Astrocyte (in vitro differentiated cells and primary cell): ENCODE measurements at regions not wholly inside any gene's neighbourhood (a gene's known extent, or its start where the extent isn't known, plus 50 kb on each side); places are given as distances from the start of the nearest gene placed in this dataset.

Experiments
- DNase-seq: peaks from one replicate; pipeline ENCODE4 v3.0.0-alpha.2; 2010; ENCODE audit warnings: low read depth
- FAIRE-seq: peaks from 2 replicates; lab custom pipeline; 2011; peaks lifted over from hg19 to GRCh38; lab: Jason Lieb, UNC
- H2AFZ ChIP-seq: 2 replicates; pipeline ENCODE4 v1.6.0; 2012; ENCODE audit warnings: low read depth, low read length, inconsistent platforms
- H3K27ac ChIP-seq: 2 replicates; pipeline ENCODE4 v1.5.1; 2011; ENCODE audit warnings: low read depth, low read length, inconsistent platforms
- H3K27me3 ChIP-seq: 2 replicates; pipeline ENCODE4 v1.6.0; 2011; ENCODE audit warnings: low read length, inconsistent platforms; ENCODE audit not compliant: insufficient read depth
- H3K36me3 ChIP-seq: 2 replicates; pipeline ENCODE4 v1.5.1; 2011; ENCODE audit warnings: low read length, inconsistent platforms; ENCODE audit not compliant: insufficient read depth
- H3K4me1 ChIP-seq: 2 replicates; pipeline ENCODE4 v1.5.1; 2011; ENCODE audit warnings: low read length, inconsistent platforms; ENCODE audit not compliant: insufficient read depth
- H3K4me2 ChIP-seq: 2 replicates; pipeline ENCODE4 v1.6.0; 2012; ENCODE audit warnings: low read length, inconsistent platforms
- H3K4me3 ChIP-seq: 2 replicates; pipeline ENCODE4 v1.5.1; 2011; ENCODE audit warnings: low read depth, mild to moderate bottlenecking, low read length, inconsistent platforms; ENCODE audit not compliant: insufficient read depth
- H3K79me2 ChIP-seq: 2 replicates; pipeline ENCODE4 v1.6.0; 2012; ENCODE audit warnings: mild to moderate bottlenecking, low read length, inconsistent platforms; ENCODE audit not compliant: insufficient read depth
- H3K9ac ChIP-seq: 2 replicates; pipeline ENCODE4 v1.6.0; 2012; ENCODE audit warnings: mild to moderate bottlenecking, low read length, inconsistent platforms
- H3K9me3 ChIP-seq: 2 replicates; pipeline ENCODE4 v1.5.1; 2012; ENCODE audit warnings: low read depth, mild to moderate bottlenecking, low read length, inconsistent platforms; ENCODE audit not compliant: insufficient read depth
- H4K20me1 ChIP-seq: 2 replicates; pipeline ENCODE4 v1.6.0; 2012; ENCODE audit warnings: low read length, inconsistent platforms; ENCODE audit not compliant: insufficient read depth
- H3K27ac Mint-ChIP-seq: one replicate; pipeline ENCODE4 v1.8.0; 2021; ENCODE audit warnings: mild to moderate bottlenecking, mixed read lengths; ENCODE audit not compliant: unreplicated experiment
- H3K27me3 Mint-ChIP-seq: one replicate; pipeline ENCODE4 v1.8.0; 2021; ENCODE audit warnings: low read depth, mixed read lengths; ENCODE audit not compliant: unreplicated experiment
- H3K36me3 Mint-ChIP-seq: one replicate; pipeline ENCODE4 v1.8.0; 2021; ENCODE audit warnings: low read depth, mixed read lengths; ENCODE audit not compliant: unreplicated experiment
- H3K4me1 Mint-ChIP-seq: one replicate; pipeline ENCODE4 v1.8.0; 2021; ENCODE audit warnings: low read depth, mixed read lengths; ENCODE audit not compliant: unreplicated experiment
- H3K4me3 Mint-ChIP-seq: one replicate; pipeline ENCODE4 v1.8.0; 2021; ENCODE audit warnings: mild to moderate bottlenecking, moderate library complexity, mixed read lengths; ENCODE audit not compliant: unreplicated experiment
- H3K9me3 Mint-ChIP-seq: one replicate; pipeline ENCODE4 v1.8.0; 2021; ENCODE audit warnings: mild to moderate bottlenecking, mixed read lengths; ENCODE audit not compliant: unreplicated experiment
- EZH2 ChIP-seq: IDR thresholded peaks from 2 replicates; pipeline ENCODE4 v1.6.1; 2012; ENCODE audit warnings: mild to moderate bottlenecking, low read length, inconsistent platforms; ENCODE audit not compliant: insufficient read depth
- TF ChIP-seq, protein P1 (sequence below): IDR thresholded peaks from 2 replicates; pipeline ENCODE4 v1.5.1; 2011; ENCODE audit warnings: low read depth, mild to moderate bottlenecking, inconsistent platforms, low read length, moderate library complexity; ENCODE audit not compliant: insufficient read depth

DNA sequence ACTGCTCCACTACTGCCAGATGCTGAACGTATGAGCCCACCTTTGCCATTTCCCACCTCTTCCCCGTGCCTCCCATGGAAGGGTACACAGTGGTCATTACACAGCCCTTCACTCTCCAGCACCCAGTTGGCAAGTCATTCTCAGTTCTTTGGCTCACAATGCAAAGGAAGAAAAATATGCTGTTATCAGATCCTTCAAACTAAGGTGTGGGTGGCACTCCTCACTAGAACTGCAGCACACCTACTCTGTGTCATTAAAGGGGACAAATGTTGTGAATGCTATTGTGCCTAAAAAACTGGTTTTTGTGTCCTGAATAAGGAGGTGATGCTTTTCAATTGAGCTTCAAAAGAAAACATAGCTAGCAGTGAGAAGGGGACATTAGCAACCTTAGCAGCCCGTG lies 183.1 kb upstream of the SNX2 start:
- Histone ChIP-seq H3K4me3 (no peak overlapping the region), H3K9ac (no peak overlapping the region), H3K27ac (no peak overlapping the region), H3K9me3 (no peaks in the 10 kb centered on the region), H3K4me2 (no peak overlapping the region), H2AFZ (no peak overlapping the region), H3K27me3 (no peaks in the 10 kb centered on the region), H3K79me2 (no peaks in the 10 kb centered on the region), H3K36me3 (no peaks in the 10 kb centered on the region), H4K20me1 (no peaks in the 10 kb centered on the region), H3K4me1 (no peaks in the 10 kb centered on the region)
- Mint-ChIP-seq H3K4me1 (no peaks in the 10 kb centered on the region), H3K9me3 (no peaks in the 10 kb centered on the region), H3K4me3 (no peak overlapping the region), H3K36me3 (no peaks in the 10 kb centered on the region), H3K27me3 (no peaks in the 10 kb centered on the region), H3K27ac (no peak overlapping the region)
- FAIRE-seq: no peak
- no peak for DNase-seq
- TF ChIP-seq, protein P1, sequence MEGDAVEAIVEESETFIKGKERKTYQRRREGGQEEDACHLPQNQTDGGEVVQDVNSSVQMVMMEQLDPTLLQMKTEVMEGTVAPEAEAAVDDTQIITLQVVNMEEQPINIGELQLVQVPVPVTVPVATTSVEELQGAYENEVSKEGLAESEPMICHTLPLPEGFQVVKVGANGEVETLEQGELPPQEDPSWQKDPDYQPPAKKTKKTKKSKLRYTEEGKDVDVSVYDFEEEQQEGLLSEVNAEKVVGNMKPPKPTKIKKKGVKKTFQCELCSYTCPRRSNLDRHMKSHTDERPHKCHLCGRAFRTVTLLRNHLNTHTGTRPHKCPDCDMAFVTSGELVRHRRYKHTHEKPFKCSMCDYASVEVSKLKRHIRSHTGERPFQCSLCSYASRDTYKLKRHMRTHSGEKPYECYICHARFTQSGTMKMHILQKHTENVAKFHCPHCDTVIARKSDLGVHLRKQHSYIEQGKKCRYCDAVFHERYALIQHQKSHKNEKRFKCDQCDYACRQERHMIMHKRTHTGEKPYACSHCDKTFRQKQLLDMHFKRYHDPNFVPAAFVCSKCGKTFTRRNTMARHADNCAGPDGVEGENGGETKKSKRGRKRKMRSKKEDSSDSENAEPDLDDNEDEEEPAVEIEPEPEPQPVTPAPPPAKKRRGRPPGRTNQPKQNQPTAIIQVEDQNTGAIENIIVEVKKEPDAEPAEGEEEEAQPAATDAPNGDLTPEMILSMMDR: no peak

DNA sequence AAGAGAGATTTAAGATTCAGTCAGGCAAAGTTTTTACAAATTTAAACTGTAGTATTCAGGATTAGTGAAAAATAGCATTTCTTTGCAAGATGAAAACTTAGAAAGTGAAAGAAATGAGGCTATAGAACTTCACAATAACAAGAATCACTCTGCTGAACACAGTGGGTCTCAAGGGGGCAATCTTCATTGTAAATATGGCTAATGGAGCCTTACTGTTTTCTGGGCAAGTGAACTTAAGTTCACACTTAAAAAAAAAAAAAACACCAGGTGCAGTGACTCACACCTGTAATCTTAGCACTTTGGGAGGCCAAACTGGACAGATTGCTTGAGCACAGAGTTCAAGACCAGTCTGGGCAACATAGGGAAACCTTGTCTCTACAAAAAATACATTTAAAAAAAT lies 175.9 kb upstream of the SNX2 start:
- no peak overlapping the region for H3K27ac Mint-ChIP-seq
- H3K4me3 Mint-ChIP-seq: no peak overlapping the region
- peaks cover 22% of the 10 kb centered on the region for H3K9me3 Mint-ChIP-seq
- H3K9me3 ChIP-seq: peaks cover 5% of the 10 kb centered on the region
- H3K27me3 Mint-ChIP-seq: no peaks in the 10 kb centered on the region
- no peaks in the 10 kb centered on the region for H4K20me1 ChIP-seq
- H3K4me2 ChIP-seq: no peak overlapping the region
- no peak overlapping the region for H3K9ac ChIP-seq
- no peaks in the 10 kb centered on the region for H3K36me3 Mint-ChIP-seq
- DNase-seq: no peak
- no peak for FAIRE-seq
- no peaks in the 10 kb centered on the region for H3K4me1 ChIP-seq
- no peaks in the 10 kb centered on the region for H3K79me2 ChIP-seq
- H3K27me3 ChIP-seq: no peaks in the 10 kb centered on the region
- no peak overlapping the region for H3K27ac ChIP-seq
- no peaks in the 10 kb centered on the region for H3K4me1 Mint-ChIP-seq
- H3K4me3 ChIP-seq: no peak overlapping the region
- TF ChIP-seq EZH2: no peak
- TF ChIP-seq, protein P1: no peak
- H3K36me3 ChIP-seq: no peaks in the 10 kb centered on the region
- H2AFZ ChIP-seq: no peak overlapping the region

DNA sequence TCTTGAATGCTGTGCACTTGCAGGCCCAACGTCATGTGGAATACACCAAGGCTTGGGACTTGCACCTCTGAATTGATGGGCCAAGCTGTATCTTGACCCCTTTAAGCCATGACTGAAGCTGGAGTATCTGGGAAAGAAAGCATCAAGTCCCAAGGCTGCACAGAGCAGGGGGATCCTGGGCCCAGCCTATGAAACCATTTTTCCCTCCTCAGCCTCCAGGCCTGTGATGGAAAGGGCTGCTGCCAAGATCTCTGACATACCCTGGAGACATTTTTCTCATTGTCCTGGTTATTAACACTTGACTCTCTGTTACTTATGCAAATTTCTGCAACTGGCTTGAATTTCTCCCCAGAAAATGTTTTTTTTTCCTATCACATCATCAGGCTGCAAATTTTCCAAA lies 174.0 kb upstream of the SNX2 start:
- no peaks in the 10 kb centered on the region for H3K27me3 ChIP-seq
- no peak overlapping the region for H3K4me3 ChIP-seq
- H3K4me2 ChIP-seq: no peak overlapping the region
- no peak overlapping the region for H3K4me3 Mint-ChIP-seq
- H3K9ac ChIP-seq: no peak overlapping the region
- DNase-seq: no peak
- TF ChIP-seq EZH2: no peak
- TF ChIP-seq, protein P1: no peak
- H4K20me1 ChIP-seq: no peaks in the 10 kb centered on the region
- no peak overlapping the region for H3K27ac Mint-ChIP-seq
- no peaks in the 10 kb centered on the region for H3K4me1 Mint-ChIP-seq
- peaks cover 5% of the 10 kb centered on the region for H3K9me3 ChIP-seq
- no peaks in the 10 kb centered on the region for H3K36me3 Mint-ChIP-seq
- H2AFZ ChIP-seq: no peak overlapping the region
- H3K79me2 ChIP-seq: no peaks in the 10 kb centered on the region
- H3K9me3 Mint-ChIP-seq: peaks cover 22% of the 10 kb centered on the region
- no peaks in the 10 kb centered on the region for H3K4me1 ChIP-seq
- no peak for FAIRE-seq
- H3K27me3 Mint-ChIP-seq: no peaks in the 10 kb centered on the region
- no peaks in the 10 kb centered on the region for H3K36me3 ChIP-seq
- no peak overlapping the region for H3K27ac ChIP-seq
